ENCODE measurements at regions not wholly inside any gene's neighbourhood (a gene's known extent, or its start where the extent isn't known, plus 50 kb on each side); places are given as distances from the start of the nearest gene placed in this dataset.
A peak's percentile ranks its signal among the peaks of the same experiment; 100 is the strongest.

- Histone ChIP-seq H3K27me3 (no peaks in the 10 kb centered on the region), H3K9me3 (peaks cover 5% of the 10 kb centered on the region; the same call in 1 of the 2 replicates), H3K4me3 (no peak overlapping the region), H3K36me3 (no peaks in the 10 kb centered on the region)
- peak; percentile 38 for DNase-seq
These were observed 50.6 kb upstream of the MRPS6 start for GRCh38 chr21:34022627-34023335.

DNA sequence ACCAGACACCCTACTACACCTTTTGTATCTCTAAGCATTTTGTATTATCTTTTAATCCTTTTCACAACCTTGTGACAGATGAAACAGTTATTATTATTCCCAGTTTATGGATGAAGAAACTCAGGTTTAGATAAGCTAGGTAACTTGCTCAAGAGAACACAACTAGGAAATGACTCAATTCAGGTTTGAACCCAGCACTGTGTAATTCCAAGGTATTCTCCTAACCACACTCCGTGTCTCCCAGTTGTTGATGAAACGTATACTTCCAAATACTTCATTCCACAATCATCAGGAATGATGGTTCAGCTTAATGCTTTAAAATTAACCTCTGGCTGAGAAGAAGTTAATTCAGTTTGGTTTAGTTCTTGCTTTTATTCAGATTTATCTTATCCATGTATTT is 51.7 kb upstream of the MRPS6 start:
- H3K4me3 ChIP-seq = no peak overlapping the region
- H3K27me3 ChIP-seq = no peaks in the 10 kb centered on the region
- H3K36me3 ChIP-seq = no peaks in the 10 kb centered on the region
- H3K9me3 ChIP-seq = no peaks in the 10 kb centered on the region
- DNase-seq = no peak

DNA sequence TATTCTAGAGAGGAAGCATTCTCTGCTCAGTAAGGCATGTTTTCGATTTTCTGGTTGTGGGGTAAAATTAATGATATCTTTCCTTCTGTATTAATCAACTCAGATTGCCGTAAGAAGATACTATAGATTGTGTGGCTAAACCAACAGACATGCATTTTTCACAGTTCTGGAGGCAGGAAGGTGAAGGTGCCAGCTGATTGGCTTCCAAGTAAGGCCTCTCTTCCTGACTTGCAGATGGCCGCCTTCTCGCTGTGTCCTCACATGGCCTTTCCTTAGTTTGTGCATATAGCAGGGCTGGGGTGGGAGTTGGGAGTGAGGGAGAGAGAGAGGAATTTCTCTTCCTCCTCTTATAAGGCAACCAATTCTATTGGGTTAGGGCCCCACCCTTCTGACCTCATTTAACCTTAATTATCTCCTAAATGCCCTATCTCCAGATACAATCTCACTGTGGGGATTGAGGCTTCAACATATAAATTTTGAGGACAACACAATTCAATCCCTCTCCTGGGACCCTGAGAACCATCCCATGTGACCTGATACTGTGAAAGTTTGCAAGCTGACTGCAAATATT is 52.3 kb upstream of the MRPS6 start:
- H3K4me3 ChIP-seq = no peak overlapping the region
- no peak for DNase-seq
- no peaks in the 10 kb centered on the region for H3K9me3 ChIP-seq
- H3K27me3 ChIP-seq = no peaks in the 10 kb centered on the region
- no peaks in the 10 kb centered on the region for H3K36me3 ChIP-seq

DNA sequence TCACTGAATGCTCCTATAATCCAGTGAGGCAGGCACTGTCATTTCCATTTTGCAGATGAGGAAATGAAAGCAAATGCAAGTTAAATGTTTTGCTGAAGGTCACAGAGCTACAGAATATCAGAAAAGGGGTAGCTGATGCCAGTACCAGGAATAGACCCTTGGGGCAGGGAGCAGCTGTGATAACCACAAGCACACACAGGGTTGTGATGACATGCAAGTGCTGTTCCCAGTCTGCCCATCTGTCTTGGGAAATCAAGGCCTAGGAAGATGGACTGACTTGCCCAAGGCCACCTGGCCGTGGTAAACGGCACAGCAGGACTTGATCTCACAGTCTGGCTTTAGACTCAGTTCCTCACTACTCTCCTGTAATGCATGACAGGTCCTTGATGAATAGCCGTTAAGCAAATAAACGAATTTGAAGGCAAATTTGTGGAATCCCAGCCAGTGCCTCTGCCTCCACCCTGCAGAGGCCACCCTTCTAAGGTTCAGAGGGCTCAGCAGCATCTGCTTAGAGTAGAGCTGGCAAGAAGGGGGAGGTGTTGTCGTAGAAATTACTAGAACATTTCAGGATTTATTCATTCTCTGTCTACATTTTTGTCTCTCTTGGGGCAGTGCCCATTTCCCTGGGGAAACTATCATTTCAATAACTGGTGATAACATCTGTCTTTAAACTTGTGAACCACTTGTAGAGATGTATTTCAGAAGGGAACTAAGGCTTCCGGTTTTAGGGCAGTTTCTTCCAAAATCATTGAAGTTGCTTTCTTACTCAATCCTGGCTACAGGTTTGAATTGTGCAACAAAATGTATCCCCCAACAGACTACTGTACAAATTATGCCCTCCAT is 53.2 kb upstream of the MRPS6 start:
- DNase-seq = no peak
- H3K36me3 ChIP-seq = no peaks in the 10 kb centered on the region
- no peak overlapping the region for H3K4me3 ChIP-seq
- no peaks in the 10 kb centered on the region for H3K27me3 ChIP-seq
- H3K9me3 ChIP-seq = no peaks in the 10 kb centered on the region

DNA sequence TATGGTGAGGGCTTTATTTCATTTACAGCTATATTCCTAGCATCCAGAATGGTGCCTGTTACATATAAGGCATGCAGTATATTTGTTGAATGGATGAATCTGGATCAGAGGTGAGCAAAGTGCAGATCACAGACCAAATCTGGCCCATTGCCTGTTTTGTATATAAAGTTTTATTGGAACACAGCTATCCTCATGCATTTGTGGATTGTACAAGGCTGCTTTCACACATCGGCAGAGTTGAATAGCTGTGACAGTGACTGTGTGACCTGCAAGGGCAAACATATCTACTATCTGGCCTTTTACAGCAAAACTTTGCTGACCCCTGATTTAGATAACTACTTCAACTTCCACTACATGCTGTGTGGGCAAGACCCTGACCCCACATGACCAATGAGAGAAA is 54.0 kb upstream of the MRPS6 start:
- H3K9me3 ChIP-seq = peaks cover 4% of the 10 kb centered on the region; the same call in 1 of the 2 replicates
- H3K27me3 ChIP-seq = no peaks in the 10 kb centered on the region
- no peak for DNase-seq
- H3K4me3 ChIP-seq = no peak overlapping the region
- H3K36me3 ChIP-seq = no peaks in the 10 kb centered on the region

DNA sequence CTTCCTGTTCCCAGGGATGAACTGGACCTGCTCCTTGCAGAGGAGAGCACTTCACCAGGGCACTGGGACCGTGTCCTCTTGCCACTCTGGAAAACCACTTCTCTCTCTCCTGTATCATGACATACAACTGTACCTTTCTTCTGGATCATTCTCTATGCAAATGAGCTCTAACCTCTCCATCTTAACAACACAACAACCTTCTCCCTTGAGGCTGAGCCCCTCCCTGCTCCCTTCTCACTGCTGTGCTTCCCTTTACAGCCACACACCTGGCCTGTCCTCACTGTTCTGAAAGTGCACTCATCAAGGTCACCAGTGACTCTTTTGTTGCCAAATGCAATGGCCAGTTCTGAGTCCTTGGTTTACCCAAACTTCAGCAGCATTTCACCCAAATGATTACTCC is 54.5 kb upstream of the MRPS6 start:
- no peak for DNase-seq
- Histone ChIP-seq H3K36me3 (no peaks in the 10 kb centered on the region), H3K27me3 (no peaks in the 10 kb centered on the region), H3K4me3 (no peak overlapping the region), H3K9me3 (peaks cover 5% of the 10 kb centered on the region; the same call in 1 of the 2 replicates)

GRCh38 chr21:34018185-34018584 is 55.2 kb upstream of the MRPS6 start:
- H3K36me3 ChIP-seq = no peaks in the 10 kb centered on the region
- no peak overlapping the region for H3K4me3 ChIP-seq
- DNase-seq = no peak
- no peaks in the 10 kb centered on the region for H3K27me3 ChIP-seq
- H3K9me3 ChIP-seq = peaks cover 5% of the 10 kb centered on the region; the same call in 1 of the 2 replicates

GRCh38 chr21:34017039-34017961 is 56.1 kb upstream of the MRPS6 start:
- H3K36me3 ChIP-seq = no peaks in the 10 kb centered on the region

DNA sequence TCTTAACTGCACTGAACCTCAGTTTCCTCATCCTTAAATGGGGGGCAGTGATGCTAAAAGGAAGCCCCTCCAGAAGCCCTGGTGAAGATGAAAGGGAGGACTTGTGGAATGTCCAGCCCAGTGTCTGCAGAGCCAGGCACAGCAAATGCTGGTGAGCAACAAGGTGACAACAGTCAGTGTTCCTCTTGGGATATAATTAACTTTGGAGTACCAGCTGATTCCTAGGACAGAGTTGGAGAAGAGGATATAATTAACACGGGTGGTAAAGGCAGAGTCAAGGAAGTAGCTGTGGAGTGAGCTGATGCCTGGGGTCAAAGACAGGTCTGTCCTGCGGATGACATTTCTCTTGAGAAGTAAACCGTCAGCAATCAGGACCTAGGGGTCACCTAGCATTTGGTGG is 60.7 kb upstream of the MRPS6 start:
- Histone ChIP-seq H3K36me3 (no peaks in the 10 kb centered on the region), H3K4me3 (no peak overlapping the region), H3K27me3 (no peaks in the 10 kb centered on the region)

More at GRCh38 chr21:34017039-34017961, 56.1 kb upstream of the MRPS6 start:
- no peak for DNase-seq
- H3K4me3 ChIP-seq = no peak overlapping the region
- H3K27me3 ChIP-seq = no peaks in the 10 kb centered on the region
- H3K9me3 ChIP-seq = peaks cover 5% of the 10 kb centered on the region

GRCh38 chr21:34011660-34012059 is 61.7 kb upstream of the MRPS6 start:
- H3K4me3 ChIP-seq = no peak overlapping the region
- H3K36me3 ChIP-seq = no peaks in the 10 kb centered on the region
- no peak for DNase-seq
- peaks cover 20% of the 10 kb centered on the region for H3K9me3 ChIP-seq
- H3K27me3 ChIP-seq = no peaks in the 10 kb centered on the region

More for the DNA sequence above, 60.7 kb upstream of the MRPS6 start:
- peaks cover 16% of the 10 kb centered on the region for H3K9me3 ChIP-seq
- DNase-seq = no peak

- H3K9me3 ChIP-seq = peaks cover 19% of the 10 kb centered on the region
These were observed 64.2 kb upstream of the MRPS6 start for GRCh38 chr21:34009193-34009592.

GRCh38 chr21:34008618-34009017 is 64.8 kb upstream of the MRPS6 start:
- Histone ChIP-seq H3K4me3 (no peak overlapping the region), H3K9me3 (peaks cover 19% of the 10 kb centered on the region), H3K36me3 (no peaks in the 10 kb centered on the region), H3K27me3 (no peaks in the 10 kb centered on the region)
- DNase-seq = no peak

More at GRCh38 chr21:34009193-34009592, 64.2 kb upstream of the MRPS6 start:
- DNase-seq = no peak
- Histone ChIP-seq H3K36me3 (no peaks in the 10 kb centered on the region), H3K27me3 (no peaks in the 10 kb centered on the region), H3K4me3 (no peak overlapping the region)

DNA sequence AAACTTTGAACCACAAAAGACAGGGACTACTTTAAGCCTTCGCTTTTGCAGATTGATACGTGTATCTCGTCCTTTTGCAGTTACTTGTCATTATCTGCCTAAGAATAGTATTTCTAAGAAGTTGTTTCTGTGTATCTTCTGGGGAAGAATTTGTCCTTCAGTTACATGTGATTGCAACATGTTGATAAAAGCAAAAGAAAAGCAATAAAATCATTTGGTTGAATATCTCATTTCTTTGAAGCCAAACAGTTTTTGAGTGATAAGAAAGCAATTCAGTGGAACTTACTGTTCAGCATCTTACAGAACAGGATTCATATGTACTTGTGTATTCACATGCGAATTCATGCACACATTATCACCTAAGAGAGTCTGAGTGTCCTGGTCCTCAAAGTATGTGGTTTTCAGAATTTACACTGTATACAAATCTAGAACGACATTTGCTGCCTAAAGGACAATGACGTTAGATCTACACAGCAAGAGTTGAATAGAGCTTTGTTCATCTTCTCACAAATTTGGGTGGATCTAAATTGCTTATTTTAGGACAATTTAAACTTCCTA is 66.7 kb upstream of the MRPS6 start:
- Histone ChIP-seq H3K9me3 (peaks cover 21% of the 10 kb centered on the region), H3K4me3 (no peak overlapping the region)
- DNase-seq = no peak

GRCh38 chr21:34004974-34005373 is 68.4 kb upstream of the MRPS6 start:
- Histone ChIP-seq H3K4me3 (no peak overlapping the region), H3K9me3 (peaks cover 15% of the 10 kb centered on the region), H3K36me3 (no peaks in the 10 kb centered on the region), H3K27me3 (no peaks in the 10 kb centered on the region)
- peak; percentile 56 for DNase-seq

More for the DNA sequence above, 66.7 kb upstream of the MRPS6 start:
- no peaks in the 10 kb centered on the region for H3K36me3 ChIP-seq
- no peaks in the 10 kb centered on the region for H3K27me3 ChIP-seq

GRCh38 chr21:34004013-34004938 is 69.1 kb upstream of the MRPS6 start:
- DNase-seq = peak; percentile 62
- Histone ChIP-seq H3K9me3 (peaks cover 13% of the 10 kb centered on the region), H3K27me3 (no peaks in the 10 kb centered on the region), H3K4me3 (no peak overlapping the region), H3K36me3 (no peaks in the 10 kb centered on the region)

Data from MG63 (cell line).